ENCODE measurements at regions not wholly inside any gene's neighbourhood (a gene's known extent, or its start where the extent isn't known, plus 50 kb on each side); places are given as distances from the start of the nearest gene placed in this dataset.

- no peak for DNase-seq
Observed at GRCh38 chr20:24136659-24137246, 148.2 kb upstream of the GGTLC1 start.

DNA sequence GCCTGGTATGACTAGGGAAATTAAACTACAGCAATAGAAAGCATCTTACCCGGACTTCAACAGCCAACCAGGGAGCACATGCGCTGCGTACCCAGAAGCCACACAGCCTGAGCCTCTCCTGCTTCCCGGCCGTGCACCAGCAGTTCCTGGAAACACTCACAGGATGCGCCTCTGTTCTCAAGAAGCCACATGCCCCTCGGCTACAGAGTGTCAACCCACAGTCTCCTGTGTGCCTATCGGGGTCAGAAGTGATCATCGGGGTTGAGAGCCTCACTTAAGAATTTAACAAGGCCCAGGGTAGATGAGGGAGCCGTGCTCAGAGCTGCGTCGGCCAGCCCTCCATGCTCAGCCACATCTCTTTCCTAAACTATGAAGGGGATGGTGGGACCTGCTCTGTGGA lies 147.2 kb upstream of the GGTLC1 start:
- DNase-seq = no peak

DNA sequence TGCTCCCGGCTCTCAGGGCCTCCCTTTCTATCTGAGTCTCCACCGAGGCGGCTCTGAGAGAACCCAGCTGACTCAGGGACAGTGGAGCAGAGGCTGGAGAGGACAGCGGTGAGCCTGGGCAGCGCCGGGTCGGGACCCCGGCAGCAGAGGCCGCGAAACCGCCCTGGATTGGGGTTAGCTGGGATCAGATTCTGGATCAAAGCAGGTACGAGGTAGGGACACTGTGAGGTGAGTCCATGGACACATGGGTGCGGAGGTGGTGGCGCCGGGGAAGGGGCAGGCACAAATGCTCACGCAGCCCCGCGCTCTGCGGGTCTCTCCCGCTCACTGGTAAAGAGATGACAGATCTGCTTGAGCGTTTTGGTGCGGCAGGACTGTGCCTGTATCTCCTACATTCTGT lies 146.4 kb upstream of the GGTLC1 start:
- DNase-seq = no peak

GRCh38 chr20:24134284-24134683 lies 145.7 kb upstream of the GGTLC1 start:
- no peak for DNase-seq

GRCh38 chr20:24132246-24132645 lies 143.7 kb upstream of the GGTLC1 start:
- no peak for DNase-seq

DNA sequence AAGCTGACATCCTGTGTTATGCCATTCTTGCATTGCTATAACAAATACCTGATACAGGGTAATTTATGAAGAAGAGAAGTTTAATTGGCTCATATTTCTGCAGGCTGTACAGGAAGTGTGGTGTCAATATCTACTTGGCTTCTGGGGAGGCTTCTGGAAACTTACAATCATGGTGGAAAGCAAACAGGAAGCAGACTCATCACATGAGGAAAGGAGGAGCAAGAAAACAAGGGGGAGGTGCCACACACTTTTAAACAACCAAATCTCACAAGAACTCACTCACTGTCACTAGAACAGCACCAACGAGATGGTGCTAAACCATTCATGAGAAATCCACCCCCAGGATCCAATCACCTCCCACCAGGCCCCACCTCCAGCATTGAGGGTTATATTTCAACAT lies 143.1 kb upstream of the GGTLC1 start:
- DNase-seq = no peak

GRCh38 chr20:24131281-24131680 lies 142.7 kb upstream of the GGTLC1 start:
- DNase-seq = no peak

DNA sequence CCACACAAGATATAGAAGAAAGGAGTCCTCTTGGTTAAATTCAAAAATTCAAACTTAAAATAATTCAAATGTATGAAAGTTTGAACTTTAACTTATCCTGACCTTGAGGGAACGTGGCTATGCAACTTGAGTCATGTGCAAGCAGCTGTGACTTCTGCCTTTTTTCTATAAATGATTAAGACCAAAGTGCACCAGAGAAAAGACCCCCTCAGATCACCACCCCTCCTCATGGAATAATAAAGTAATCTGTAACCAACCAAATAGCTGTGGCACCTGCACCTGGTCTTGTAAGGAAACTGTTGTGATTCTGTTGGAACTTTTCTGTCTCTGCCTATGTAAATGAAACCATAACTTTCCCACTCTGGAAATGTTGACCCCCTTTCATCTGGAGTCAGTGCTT lies 141.1 kb upstream of the GGTLC1 start:
- DNase-seq = no peak

- no peak for DNase-seq
Observed at GRCh38 chr20:24124951-24125650, 136.5 kb upstream of the GGTLC1 start.

DNA sequence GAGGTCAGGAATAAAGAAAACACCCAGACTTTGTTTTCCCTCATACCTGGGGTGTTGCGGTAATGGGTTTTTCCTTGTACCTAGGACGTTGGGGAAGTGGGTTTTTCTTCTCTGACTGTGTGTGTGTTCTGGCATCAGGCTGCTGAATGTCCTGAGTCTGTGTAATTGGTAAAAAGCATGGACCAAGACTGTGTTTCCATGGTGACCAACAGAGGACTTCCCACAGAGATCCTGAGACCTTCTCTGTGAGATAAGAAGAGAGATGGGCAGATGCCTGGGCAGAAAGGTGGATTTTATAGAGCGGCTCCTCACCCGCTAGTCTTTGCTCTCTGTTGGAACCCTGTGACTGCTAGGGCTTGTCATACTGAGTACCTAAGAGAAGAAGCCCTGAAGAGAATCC lies 135.4 kb upstream of the GGTLC1 start:
- no peak for DNase-seq

DNA sequence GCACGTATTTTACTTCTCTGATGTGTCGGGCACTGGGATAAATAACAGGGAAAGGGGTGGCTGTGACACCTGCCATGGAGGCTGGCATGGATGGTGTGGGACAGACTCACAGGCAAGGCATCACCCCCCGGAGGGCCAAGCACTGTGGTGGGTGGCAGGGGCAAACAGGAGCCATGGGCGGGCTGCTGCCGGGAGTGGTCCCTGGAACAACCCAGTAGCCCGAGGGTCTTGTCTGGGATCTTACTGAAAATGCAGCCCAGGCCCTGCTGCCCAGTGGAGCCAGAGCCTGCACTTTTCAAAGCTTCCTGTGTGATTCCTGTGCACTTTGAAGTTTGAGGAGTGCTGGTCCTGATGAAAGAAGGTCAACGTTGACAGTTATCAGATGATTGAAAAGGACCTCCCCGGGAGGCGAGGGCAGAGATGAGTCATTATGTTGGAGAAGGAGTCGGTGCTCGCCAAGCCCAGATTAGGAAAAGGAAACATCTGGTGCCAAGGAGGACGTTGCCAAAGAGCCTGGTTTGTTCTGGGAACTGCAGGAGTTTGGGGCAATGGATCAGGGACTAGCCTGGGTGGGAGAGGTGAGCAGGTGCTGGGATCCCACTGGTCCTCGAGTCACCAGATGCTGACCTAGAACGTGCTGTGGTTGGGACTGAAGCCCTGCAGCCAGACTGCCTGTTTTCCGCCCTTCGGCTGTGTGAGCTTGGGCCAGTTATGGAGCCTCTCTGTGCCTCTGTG lies 130.0 kb upstream of the GGTLC1 start:
- no peak for DNase-seq

DNA sequence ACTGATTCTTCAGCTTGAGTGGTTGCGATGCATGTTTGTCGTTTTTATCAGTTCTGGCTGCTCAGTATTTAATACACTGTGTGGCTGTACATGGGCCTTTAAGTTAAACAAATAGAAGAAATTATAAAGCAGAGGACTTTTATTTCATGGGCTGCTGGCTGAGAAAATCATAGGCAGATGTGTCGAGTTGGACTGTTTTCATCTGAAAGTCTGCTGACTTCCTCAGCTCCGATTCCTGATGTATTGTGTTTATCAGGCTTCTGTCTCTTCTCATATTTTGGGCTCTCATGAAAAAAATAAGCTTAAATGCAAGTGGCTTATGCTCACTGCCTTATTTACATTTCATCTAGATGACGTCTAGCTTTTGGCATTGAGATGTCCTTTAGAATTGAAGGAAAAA lies 129.5 kb upstream of the GGTLC1 start:
- DNase-seq = peak; percentile 80

DNA sequence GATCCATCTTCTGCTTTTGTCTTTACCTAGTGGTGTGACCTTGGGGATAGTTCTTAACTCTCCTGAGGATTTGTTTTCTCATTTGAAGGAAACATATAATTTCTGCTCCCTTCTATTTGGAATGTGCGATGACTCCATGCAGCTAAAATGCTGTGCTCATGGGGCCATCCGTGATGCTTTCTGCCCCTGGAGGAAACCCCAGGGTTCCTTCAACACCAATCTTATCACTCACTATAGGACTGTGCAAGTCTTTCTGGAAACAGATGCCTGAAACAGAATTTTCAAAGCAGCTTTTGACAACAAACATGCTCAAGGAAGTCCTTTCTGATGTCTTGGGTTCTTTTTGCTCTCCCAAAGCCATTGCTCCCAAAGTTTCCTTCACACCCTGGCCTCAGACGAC lies 128.8 kb upstream of the GGTLC1 start:
- DNase-seq = no peak

- no peak for DNase-seq
Observed at GRCh38 chr20:24116611-24117010, 128.0 kb upstream of the GGTLC1 start.

- no peak for DNase-seq
Observed at GRCh38 chr20:24112360-24112759, 123.8 kb upstream of the GGTLC1 start.

- DNase-seq = no peak
Observed at GRCh38 chr20:24111858-24112257, 123.3 kb upstream of the GGTLC1 start.

DNA sequence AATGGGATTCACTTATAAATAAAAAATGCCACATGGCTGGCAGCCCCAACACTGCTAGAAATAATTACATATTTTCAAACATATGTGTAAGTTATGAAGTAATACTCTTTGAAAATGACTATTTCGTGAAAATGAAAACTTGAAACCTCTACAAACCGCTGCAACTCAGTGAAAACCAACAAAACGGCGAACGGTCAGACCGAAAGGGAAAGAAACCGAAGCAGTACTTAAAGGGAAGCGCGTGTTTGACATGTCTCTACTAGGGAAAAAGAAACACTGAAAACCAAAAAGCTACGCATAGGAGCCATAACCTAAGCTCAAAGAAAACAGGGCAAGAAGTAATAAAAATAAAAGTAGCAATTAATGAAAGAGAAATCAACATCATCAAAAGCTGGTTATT lies 121.0 kb upstream of the GGTLC1 start:
- no peak for DNase-seq

GRCh38 chr20:24109008-24109407 lies 120.4 kb upstream of the GGTLC1 start:
- no peak for DNase-seq

- DNase-seq = no peak
Observed at GRCh38 chr20:24108581-24108980, 120.0 kb upstream of the GGTLC1 start.

GRCh38 chr20:24106801-24107445 lies 118.3 kb upstream of the GGTLC1 start:
- no peak for DNase-seq

DNA sequence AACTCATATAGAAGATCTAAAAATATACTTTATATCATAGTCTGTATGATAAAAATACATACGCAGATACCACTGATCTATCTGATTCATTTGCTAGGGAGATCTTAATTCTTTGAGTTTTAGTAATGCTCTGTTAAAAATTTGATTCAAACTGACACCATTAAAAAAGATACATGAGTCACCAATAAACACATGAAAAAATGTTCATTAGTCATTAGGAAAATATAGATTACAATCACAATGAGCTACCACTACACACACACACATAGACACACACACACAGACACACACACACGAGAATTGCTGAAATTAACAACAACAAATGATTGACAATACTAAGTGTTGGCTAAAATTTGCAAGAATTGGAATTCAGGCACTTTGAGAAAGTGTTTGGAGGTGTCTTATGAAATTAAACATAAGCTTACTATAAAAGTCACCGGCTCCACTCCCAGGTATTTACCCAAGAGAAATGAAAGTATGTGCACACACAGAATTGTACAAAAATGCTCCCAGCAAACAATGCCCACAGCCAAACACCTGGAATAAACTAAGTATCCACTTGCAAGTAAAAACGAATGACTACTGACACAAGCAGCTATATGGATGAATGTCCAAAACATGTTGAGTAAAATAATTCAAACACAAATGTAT lies 117.7 kb upstream of the GGTLC1 start:
- no peak for DNase-seq

DNA sequence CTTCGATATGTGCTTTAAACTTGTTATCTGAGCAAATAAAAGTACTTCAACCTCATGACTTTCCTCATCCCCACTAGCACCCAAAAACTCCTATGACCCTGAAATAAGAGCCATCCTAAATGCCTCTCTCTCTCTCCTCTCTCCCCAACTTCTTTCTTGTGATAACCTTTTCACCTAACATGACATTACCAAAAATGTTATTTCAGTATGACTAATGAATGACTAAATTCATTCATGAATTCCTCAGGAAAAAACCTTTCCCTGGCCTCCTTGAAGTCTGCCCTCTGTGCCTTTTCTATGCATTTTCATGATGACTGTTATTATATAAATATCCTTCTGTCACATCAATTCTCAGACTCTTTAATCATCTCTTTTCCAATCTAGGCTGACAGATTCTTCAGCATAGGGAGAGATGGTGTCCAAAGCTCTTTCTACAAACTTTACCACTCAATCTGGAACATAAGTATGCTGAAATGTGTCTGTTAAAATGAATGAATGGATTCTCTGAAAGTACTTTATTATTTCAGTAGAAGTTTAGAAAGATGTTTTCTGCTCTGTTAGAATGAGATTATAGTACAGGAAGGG lies 114.3 kb upstream of the GGTLC1 start:
- no peak for DNase-seq
